Skeletal muscle tissue (tissue), 3 donors: ENCODE measurements at regions not wholly inside any gene's neighbourhood (a gene's known extent, or its start where the extent isn't known, plus 50 kb on each side); places are given as distances from the start of the nearest gene placed in this dataset.
A peak's percentile ranks its signal among the peaks of the same experiment; 100 is the strongest.

Experiments used
- H3K27ac ChIP-seq: one replicate; pipeline ENCODE4 v1.7.0; 2013; ENCODE audit warnings: mild to moderate bottlenecking, low read depth, low read length, inconsistent platforms
- H3K27me3 ChIP-seq, 3 donors: one replicate each; pipeline ENCODE4 v1.7.0; 2013; ENCODE audit warnings: low read length in 3 of 3; ENCODE audit not compliant: control insufficient read depth in 3 of 3, insufficient read depth in 3 of 3
- H3K36me3 ChIP-seq, 3 donors: one replicate each; pipeline ENCODE4 v1.7.0; 2013; ENCODE audit warnings: low read length in 3 of 3; ENCODE audit not compliant: control insufficient read depth in 3 of 3, insufficient read depth in 3 of 3
- H3K4me1 ChIP-seq, 3 donors: one replicate each; pipeline ENCODE4 v1.7.0; 2013; ENCODE audit warnings: low read length in 3 of 3, mild to moderate bottlenecking in 3 of 3; ENCODE audit not compliant: control insufficient read depth in 3 of 3, insufficient read depth in 3 of 3
- H3K4me3 ChIP-seq, 3 donors: one replicate each; pipeline ENCODE4 v1.7.0; 2013; ENCODE audit warnings: low read length in 3 of 3
- H3K9ac ChIP-seq, 3 donors: one replicate each; pipeline ENCODE4 v1.7.0; 2013; ENCODE audit warnings: low read length in 3 of 3, mild to moderate bottlenecking in 3 of 3, moderate library complexity in 2 of 3, low read depth in 1 of 3
- H3K9me3 ChIP-seq, 3 donors: one replicate each; pipeline ENCODE4 v1.7.0; 2013; ENCODE audit warnings: low read length in 3 of 3; ENCODE audit not compliant: control insufficient read depth in 3 of 3
- donor health status: Osteomylitis.

- Histone ChIP-seq H3K9ac (no peak overlapping the region), H3K27ac (peak overlapping the region; percentile 16), H3K4me1 (peaks cover 31 to 38% (median 38%) of the 10 kb centered on the region in 3 donors), H3K36me3 (no peaks in the 10 kb centered on the region), H3K9me3 (no peaks in the 10 kb centered on the region), H3K27me3 (no peaks in the 10 kb centered on the region), H3K4me3 (no peak overlapping the region)
Measured at GRCh38 chr2:71949537-71949798, 198.2 kb downstream of the CYP26B1 start.

- Histone ChIP-seq H3K27ac (peak overlapping the region; percentile 16), H3K4me3 (no peak overlapping the region), H3K27me3 (no peaks in the 10 kb centered on the region), H3K9ac (no peak overlapping the region), H3K4me1 (peaks cover 32 to 38% (median 38%) of the 10 kb centered on the region in 3 donors), H3K36me3 (no peaks in the 10 kb centered on the region), H3K9me3 (no peaks in the 10 kb centered on the region)
Measured at GRCh38 chr2:71948781-71949536, 198.7 kb downstream of the CYP26B1 start.

DNA sequence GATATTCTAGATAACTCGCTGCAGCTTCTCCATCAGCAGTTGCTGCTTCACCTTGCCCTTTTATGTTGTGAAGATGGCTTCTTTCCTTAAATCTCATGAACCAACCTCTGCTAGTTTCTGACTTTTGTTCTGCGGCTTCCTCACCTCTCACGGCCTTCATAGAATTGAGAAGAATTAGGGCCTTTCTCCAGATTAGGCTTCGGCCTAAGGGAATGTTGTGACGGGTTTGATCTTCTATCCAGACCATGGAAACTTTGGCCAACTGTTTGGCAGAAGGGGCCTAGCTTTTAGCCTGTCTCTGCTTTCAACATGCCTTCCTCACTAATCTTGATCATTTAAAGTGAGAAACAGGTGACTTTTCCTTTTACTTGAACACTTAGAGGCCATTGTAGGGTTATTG, 199.9 kb downstream of the CYP26B1 start:
- no peaks in the 10 kb centered on the region for H3K9me3 ChIP-seq
- no peaks in the 10 kb centered on the region for H3K27me3 ChIP-seq
- peaks cover 42 to 45% (median 45%) of the 10 kb centered on the region in 3 donors for H3K4me1 ChIP-seq
- no peak overlapping the region for H3K27ac ChIP-seq
- H3K4me3 ChIP-seq, result no peak overlapping the region
- no peaks in the 10 kb centered on the region for H3K36me3 ChIP-seq
- no peak overlapping the region for H3K9ac ChIP-seq

- Histone ChIP-seq H3K27me3 (no peaks in the 10 kb centered on the region), H3K27ac (peak overlapping the region; percentile 11), H3K4me3 (no peak overlapping the region), H3K9ac (no peak overlapping the region), H3K36me3 (no peaks in the 10 kb centered on the region), H3K4me1 (peaks cover 44 to 45% (median 44%) of the 10 kb centered on the region in 3 donors), H3K9me3 (no peaks in the 10 kb centered on the region)
Measured at GRCh38 chr2:71945603-71945959, 202.1 kb downstream of the CYP26B1 start.

DNA sequence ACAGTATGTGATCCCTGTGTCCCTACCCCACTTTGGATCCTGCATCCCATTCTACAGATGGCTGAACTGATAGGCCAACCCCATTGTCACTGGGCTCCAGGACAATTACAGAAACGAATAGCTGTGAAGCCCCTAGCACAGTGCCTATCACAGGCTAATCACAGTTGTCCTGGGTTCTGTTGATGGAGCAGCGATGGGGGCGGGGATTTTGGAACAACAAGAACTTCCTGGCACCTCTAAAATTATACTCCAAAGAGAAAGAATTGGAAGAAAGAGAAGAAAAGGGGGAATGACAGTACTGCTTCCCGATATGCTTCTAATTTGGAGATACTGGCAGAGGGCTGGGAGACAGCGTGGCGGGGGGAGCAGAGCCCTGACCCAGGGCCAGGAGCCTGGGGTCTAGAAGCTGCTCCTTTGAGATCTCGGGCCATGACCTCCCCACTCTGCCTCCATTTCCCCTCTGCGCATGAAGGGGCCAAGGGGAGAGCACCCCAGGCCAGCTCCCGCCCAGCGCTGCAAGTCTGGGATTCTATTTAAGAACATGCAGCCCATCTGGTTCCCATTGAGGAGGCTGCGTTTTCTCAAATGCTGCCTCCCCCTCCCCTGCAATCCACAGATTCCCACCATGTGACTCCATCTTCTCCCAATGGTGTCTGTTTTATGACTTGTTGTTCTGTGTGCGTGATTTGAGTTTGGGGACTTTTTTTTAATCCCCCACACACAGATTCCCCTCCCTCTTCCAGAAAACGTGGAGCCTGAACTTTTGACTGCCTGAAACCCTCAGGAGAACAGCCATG, 202.7 kb downstream of the CYP26B1 start:
- H3K27ac ChIP-seq, result peak overlapping the region; percentile 26
- H3K4me1 ChIP-seq, result peaks cover 49 to 50% (median 50%) of the 10 kb centered on the region in 3 donors

GRCh38 chr2:71944183-71944550, 203.5 kb downstream of the CYP26B1 start:
- Histone ChIP-seq H3K36me3 (no peaks in the 10 kb centered on the region), H3K4me1 (peaks cover 48 to 58% (median 54%) of the 10 kb centered on the region in 3 donors), H3K4me3 (no peak overlapping the region), H3K9ac (no peak overlapping the region), H3K27ac (peak overlapping the region; percentile 48), H3K27me3 (no peaks in the 10 kb centered on the region), H3K9me3 (no peaks in the 10 kb centered on the region)

More for the DNA sequence above, 202.7 kb downstream of the CYP26B1 start:
- Histone ChIP-seq H3K27me3 (no peaks in the 10 kb centered on the region), H3K9me3 (no peaks in the 10 kb centered on the region), H3K4me3 (no peak overlapping the region), H3K9ac (no peak overlapping the region), H3K36me3 (no peaks in the 10 kb centered on the region)

DNA sequence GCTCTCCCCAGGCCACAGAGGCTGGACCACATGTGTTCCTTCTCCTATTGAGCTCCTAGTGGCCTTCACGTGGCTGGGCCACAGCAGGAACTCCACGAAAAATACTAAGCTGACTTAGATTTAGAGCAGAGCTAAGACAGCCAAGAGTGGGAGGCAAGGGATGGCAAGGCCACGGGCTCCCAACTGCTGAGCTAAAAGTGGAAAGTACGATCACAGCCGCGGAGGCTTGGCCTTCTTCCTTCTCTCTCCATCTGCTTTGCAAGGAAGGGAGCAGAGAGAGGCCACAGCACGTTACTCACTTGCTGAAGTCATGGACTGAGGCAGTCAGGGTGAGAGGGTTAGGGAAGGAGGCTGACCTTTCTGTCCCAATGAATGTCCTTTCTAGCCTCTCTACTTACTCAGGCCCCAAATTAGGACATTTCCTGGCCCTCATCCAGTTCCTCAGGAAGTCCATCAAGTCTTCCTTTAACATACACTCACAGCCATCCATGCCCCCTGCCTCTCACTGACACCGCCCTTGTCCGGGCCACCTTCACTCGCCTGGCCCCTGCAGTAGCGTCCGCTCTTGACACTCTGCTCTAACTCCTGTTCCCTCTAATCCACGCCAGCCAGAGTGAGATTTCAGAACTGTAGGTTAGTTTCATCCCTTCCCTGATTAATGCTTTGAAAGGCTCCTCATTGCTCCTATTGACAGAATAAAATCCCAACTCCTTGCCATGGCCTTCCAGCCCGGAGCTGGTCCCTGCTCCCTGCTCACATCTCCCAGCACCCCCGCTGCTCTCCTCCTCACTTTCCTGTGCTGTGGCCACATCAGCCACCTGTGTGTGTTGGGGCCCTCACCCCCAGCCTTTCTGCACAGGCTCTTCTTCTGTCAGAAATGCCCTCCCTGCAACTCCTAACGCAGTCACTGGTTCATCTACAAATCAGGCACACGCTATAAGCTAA, 204.2 kb downstream of the CYP26B1 start:
- Histone ChIP-seq H3K9ac (no peak overlapping the region), H3K9me3 (no peaks in the 10 kb centered on the region), H3K4me3 (no peak overlapping the region), H3K27ac (peak overlapping the region; percentile 48), H3K27me3 (no peaks in the 10 kb centered on the region), H3K36me3 (no peaks in the 10 kb centered on the region), H3K4me1 (peaks cover 42 to 55% (median 53%) of the 10 kb centered on the region in 3 donors)

GRCh38 chr2:71941726-71942525, 205.7 kb downstream of the CYP26B1 start:
- no peak overlapping the region for H3K9ac ChIP-seq
- no peaks in the 10 kb centered on the region for H3K36me3 ChIP-seq
- H3K9me3 ChIP-seq, result no peaks in the 10 kb centered on the region
- H3K4me3 ChIP-seq, result no peak overlapping the region
- no peak overlapping the region for H3K27ac ChIP-seq
- H3K4me1 ChIP-seq, result peaks cover 42 to 55% (median 53%) of the 10 kb centered on the region in 3 donors
- no peaks in the 10 kb centered on the region for H3K27me3 ChIP-seq

DNA sequence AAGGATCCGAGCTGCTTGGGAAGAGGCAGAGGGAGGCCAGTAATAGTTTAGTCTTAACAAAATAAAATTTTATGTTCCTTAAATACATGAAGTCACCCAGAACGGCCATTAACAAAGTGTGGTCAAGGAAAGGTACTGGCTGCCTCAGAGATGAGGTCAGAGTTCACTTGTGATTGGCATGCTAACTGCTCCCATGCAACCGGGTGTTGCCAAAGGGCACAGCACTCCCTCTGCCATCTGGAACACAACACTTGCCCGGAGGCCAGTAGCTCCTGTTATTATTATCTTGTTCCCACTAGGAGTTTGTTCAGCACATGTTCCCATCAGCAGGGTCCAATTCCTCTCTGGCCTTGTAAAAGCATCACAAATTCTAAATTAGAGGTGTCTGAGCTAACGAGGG, 207.0 kb downstream of the CYP26B1 start:
- H3K36me3 ChIP-seq, result no peaks in the 10 kb centered on the region
- H3K9me3 ChIP-seq, result no peaks in the 10 kb centered on the region
- H3K4me3 ChIP-seq, result no peak overlapping the region
- H3K9ac ChIP-seq, result no peak overlapping the region
- peaks cover 45 to 55% (median 54%) of the 10 kb centered on the region in 3 donors for H3K4me1 ChIP-seq
- peak overlapping the region; percentile 45 for H3K27ac ChIP-seq
- H3K27me3 ChIP-seq, result no peaks in the 10 kb centered on the region
